ENCODE measurements at regions not wholly inside any gene's neighbourhood (a gene's known extent, or its start where the extent isn't known, plus 50 kb on each side); places are given as distances from the start of the nearest gene placed in this dataset.
"Not testable (repeated sequence)": the region's sequence is repeated elsewhere in the genome, so short reads cannot be mapped to it uniquely, and the experiment has no call there.

DNA sequence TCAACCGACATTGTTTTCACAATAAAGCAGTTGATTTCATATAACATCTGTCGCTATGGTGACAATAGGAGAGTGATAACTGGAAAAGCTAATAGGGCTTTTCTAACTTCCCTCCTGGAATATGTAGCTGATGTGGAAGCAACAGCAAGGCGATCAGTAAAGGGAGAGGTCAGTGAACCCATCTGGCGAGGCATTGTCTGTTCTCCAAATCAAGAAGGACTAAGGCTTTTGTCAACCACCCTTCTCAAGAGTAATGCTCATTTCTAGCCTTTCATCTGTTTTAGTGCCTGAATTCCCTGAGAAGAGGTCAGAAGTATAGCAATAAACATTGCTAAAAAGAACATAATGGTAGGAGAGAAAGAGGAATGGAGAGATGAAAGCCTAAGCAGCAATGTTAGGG lies 201.3 kb downstream of the AKAP7 start:
- intact Hi-C loops (cut with DNase I), result no loop called here
- no peak for ATAC-seq

DNA sequence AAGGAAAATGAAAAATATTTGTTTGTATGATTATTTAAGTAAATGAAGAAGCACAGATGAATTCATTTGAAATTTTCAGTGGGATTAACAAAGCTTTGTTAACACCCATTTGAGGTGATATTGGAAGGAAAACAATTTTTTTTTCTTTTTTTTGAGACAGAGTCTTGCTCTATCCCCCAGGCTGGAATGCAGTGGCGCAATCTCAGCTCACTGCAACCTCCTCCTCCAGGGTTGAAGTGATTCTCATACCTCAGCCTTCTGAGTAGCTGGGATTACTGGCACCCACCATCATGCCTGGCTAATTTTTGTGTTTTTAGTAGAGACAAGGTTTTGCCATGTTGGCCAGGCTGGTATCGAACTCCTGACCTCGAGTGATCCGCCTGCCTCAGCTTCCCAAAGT lies 211.6 kb downstream of the AKAP7 start:
- intact Hi-C loops (cut with DNase I); ATAC-seq: not testable (repeated sequence)

More for the DNA sequence above, 201.3 kb downstream of the AKAP7 start:
- no peak for DNase-seq

GRCh38 chr6:131348572-131348971 lies 213.3 kb downstream of the AKAP7 start:
- no peak for ATAC-seq
- DNase-seq, result no peak
- intact Hi-C loops (cut with DNase I), result no loop called here

More for the DNA sequence above, 211.6 kb downstream of the AKAP7 start:
- DNase-seq, result not testable (repeated sequence)

DNA sequence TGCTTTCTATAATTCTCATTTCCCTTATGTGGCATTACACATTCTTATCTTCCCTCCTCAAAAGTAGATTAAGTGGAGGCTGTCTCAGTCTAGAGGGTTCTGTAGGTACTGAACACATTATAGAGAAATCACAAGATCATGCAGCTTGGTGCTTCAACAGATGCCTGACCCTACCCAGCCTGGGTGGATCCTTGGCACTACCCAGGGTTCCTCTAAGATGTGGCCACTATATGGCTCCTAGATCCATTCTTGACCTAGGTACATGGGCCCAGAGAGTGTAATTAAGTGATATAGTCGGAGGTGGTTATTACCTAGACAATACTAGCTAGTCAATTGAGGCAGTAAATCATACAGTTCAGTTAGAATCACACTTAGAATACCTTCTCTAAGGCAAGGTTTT lies 213.9 kb downstream of the AKAP7 start:
- intact Hi-C loops (cut with DNase I), result no loop called here
- ATAC-seq (no peak), DNase-seq (no peak)

- DNase-seq (no peak), ATAC-seq (no peak)
- intact Hi-C loops (cut with DNase I), result no loop called here
These were observed 217.8 kb downstream of the AKAP7 start for GRCh38 chr6:131353106-131353505.

DNA sequence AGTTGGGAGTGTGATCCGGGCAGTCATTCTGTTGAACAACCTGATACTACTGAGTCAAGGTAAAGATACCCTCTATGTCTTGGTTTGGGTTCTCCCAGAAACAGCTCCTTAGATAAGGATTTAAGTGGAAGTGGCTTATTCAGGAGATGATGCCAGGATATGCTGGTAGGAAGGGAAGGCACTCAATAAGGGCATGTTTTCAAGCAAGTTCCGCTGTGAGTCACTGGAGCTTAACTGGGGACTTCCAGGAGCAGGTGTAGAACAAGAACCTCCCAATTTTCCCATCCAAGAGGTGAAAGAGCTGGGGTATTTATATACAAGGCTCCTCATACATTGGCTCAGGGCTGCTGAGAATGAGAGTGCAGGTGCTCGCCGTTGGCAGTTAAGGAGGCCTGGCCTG lies 218.6 kb downstream of the AKAP7 start:
- intact Hi-C loops (cut with DNase I), result no loop called here
- DNase-seq, result no peak
- ATAC-seq, result no peak

- intact Hi-C loops (cut with DNase I), result no loop called here
These were observed 218.7 kb upstream of the ARG1 start for GRCh38 chr6:131354356-131354755.

GRCh38 chr6:131356161-131356560 lies 216.9 kb upstream of the ARG1 start:
- no peak for DNase-seq
- intact Hi-C loops (cut with DNase I), result no loop called here
- no peak for ATAC-seq

More at GRCh38 chr6:131354356-131354755, 218.7 kb upstream of the ARG1 start:
- DNase-seq (no peak), ATAC-seq (no peak)

GRCh38 chr6:131357501-131357900 lies 215.5 kb upstream of the ARG1 start:
- intact Hi-C loops (cut with DNase I), result no loop called here
- ATAC-seq, result no peak
- DNase-seq, result no peak

DNA sequence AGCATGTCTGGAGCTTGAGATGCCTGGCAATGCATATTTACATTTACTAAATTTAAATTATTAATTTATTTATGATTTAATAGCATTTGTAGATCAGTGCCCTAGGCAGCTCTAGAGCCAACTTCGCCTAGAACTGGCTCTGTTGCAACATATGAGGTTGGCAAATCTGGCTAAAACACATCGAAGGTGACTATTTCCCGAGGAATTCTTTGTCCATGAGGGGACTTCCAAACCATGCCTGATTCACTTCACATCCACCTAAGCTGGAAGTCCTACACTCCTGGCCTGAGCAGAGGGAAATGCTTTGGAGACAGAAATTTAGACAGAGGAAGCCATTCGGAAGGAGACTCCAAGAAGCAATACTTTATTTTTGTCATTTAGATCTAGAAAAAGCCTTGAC lies 211.0 kb upstream of the ARG1 start:
- ATAC-seq, result no peak
- intact Hi-C loops (cut with DNase I), result no loop called here

DNA sequence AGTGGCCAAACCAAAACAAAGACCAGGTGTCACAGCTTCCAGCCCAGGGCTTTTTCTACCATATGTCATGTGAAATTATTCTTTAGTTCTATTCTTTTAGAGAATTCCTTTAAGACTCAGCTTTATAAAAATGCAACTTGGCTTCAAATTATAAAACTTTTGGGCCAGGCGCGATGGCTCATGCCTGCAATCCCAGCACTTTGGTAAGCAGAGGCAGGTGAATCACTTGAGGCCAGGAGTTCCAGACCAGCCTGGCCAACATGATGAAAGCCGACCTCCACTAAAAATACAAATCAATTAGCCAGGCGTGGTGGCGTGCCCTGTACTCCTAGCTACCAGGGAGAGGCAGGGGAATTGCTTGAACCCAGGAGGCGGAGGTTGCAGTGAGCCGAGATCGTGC lies 210.3 kb upstream of the ARG1 start:
- intact Hi-C loops (cut with DNase I), result no loop called here
- ATAC-seq (no peak), DNase-seq (no peak)

More for the DNA sequence above, 211.0 kb upstream of the ARG1 start:
- DNase-seq, result no peak

DNA sequence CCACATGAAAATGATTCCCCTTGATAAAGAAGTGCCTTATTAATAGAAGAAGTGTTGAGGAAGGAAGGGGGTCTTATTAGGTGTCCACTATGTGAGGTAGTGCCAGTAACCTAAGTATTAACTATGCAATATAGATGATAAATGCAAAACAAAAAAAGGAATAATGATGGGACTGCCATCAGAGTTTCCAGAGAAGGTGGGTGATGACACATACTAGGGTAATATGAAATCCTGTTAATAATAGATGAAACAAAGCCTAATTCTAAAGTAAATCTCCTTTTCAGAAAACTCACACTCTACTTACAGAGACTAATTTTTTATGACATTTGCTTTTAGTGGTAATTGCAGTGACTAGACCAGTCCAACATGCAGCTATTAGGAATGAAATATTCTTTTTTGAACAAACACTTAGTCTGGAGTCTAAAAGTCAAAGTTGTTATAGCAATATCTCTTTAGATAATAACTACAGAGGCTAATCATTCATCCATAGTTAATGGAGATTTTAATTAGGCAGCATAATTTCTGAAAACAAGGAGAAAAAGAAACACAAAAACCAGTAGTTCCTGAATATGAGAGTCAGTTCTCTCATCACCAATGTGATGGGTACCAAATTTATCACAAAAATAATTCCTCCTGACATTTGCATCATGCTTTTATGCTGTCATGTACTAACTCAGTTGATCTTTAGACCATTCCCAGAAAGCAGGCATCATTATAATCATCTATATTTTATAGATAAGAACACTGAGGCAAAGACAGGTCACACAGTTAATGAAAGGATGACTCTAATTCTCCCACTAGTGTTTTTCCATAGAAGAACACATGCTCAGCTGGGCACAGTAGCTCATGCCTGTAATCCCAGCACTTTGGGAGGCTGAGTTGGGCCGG lies 208.8 kb upstream of the ARG1 start:
- DNase-seq (no peak), ATAC-seq (no peak)
- intact Hi-C loops (cut with DNase I), result no loop called here

DNA sequence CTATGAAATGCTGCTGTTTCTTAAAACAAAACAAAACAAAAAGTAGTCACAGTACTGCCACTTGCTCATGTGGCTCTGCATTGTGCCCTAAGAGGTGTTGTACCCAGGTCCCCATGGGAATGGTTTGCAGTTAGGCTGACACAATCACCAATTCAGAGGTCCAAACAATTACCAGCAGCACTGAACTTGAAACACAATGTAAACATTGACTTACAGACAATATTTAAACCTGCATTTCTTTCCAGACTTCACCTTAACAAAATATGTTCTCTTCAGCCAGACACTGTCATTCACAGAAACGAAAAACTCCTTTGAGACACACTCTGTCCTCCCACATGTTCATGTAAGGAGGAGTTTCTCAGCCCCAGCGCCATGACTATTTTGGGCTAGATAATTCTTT lies 206.8 kb upstream of the ARG1 start:
- DNase-seq (no peak), ATAC-seq (no peak)
- intact Hi-C loops (cut with DNase I), result no loop called here

- intact Hi-C loops (cut with DNase I), result no loop called here
- ATAC-seq (no peak), DNase-seq (no peak)
These were observed 205.7 kb upstream of the ARG1 start for GRCh38 chr6:131367206-131367873.

DNA sequence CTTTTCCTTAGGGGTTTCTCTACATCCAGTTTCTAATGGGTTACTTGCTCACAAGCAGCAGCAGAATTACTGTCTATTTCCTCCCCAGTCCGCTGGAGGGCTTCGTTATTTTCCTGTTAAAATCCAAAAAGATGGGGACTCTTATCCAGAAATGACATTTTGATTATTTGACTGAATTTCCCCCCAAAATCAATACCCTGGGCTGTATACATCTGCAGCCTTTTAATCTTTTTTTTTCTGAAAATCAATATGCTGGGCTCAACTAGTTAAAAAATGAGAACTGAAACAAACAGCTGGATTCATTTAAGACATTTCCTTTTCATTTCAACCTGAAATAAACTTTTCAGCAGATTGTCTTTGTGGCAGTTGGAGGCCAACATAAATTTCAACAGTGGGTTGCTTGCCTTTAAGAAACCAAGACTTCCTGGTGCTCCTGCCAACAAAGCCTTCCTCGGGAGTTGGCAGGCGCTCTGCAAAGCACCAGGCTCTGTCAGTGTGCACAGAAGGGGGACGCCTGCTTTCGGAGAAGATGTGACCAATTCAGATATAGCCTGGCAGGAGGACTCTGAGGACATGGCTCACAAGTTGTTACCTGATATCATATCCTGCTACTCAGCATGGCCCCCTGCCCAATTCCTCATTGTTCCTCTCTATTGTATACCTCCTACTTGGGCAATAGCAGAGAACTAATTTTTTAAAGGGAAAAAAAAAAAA lies 204.7 kb upstream of the ARG1 start:
- ATAC-seq (peak; percentile 84 to 87), DNase-seq (peak; percentile 63)
- intact Hi-C loops (cut with DNase I), result no loop called here

DNA sequence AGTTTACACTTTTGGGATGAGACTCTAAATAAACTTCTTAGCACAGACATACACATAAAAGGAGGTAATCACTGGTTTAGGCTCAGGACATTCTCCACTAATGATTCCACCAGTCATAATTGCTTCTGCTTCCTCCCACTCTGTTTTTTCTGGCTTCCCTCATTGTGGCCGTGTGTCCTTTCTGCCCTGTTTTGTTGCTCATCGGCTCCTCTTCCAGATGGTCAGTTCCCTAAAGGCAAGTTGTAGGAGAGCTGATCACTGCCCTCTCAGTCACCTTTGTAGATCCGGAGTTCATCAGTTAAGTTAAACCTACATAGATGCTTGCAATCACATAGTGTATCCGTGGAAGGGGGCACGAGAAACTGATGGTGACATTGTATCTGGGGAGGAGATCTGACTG lies 200.5 kb upstream of the ARG1 start:
- ATAC-seq, result no peak
- intact Hi-C loops (cut with DNase I), result no loop called here
- no peak for DNase-seq

DNA sequence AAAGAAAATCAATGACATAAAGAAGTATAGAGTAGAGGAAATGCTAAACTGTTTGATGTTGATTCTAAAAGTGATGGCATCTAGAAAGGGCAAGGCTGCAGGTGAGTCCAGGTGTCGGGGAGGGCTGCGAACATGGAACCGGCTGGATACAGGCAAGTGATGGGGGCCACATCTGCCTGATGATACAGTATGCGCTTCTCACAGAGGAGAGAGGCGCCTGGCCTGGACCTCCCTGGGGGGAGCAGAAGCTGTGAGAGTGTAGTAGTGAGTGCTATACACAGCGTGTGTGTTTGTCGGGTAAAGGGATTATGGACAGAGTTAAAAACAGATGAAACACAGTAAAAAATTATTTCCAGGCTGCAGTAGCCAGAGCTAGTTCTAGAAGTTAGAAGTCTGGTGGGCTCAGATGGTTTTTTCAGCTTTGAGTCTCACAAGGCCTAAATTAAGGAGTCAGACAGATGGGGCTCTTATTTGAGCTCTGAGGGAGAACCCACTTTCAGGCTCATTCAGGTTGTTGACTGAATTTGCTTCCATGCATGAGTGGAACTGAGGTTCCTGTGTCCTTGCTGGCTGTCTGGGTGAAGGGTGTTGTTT lies 195.8 kb upstream of the ARG1 start:
- DNase-seq, result no peak
- intact Hi-C loops (cut with DNase I), result no loop called here
- no peak for ATAC-seq

- no peak for DNase-seq
- intact Hi-C loops (cut with DNase I), result no loop called here
- no peak for ATAC-seq
These were observed 194.2 kb upstream of the ARG1 start for GRCh38 chr6:131378874-131379273.

DNA sequence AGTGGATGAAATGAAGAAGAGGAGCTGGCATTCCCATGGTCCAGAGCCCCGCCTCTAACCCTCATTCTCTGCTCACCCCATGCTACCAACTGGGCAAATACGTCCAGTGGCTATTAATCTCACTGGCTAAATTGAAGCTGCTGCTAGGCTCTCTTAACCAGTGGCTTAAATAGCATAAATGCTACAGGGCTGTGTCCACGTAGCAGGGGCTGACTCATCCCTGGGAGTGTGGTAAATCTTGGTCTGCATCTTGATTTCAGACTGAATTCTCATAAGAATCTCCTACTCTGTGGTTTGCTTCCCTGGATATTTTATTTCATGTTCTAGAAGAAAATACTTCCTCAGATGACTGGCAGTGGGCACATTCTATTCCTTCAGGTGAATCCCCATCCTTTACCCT lies 193.1 kb upstream of the ARG1 start:
- no peak for ATAC-seq
- DNase-seq, result no peak
- intact Hi-C loops (cut with DNase I), result no loop called here
